ENCODE measurements at regions not wholly inside any gene's neighbourhood (a gene's known extent, or its start where the extent isn't known, plus 50 kb on each side); places are given as distances from the start of the nearest gene placed in this dataset.

DNA sequence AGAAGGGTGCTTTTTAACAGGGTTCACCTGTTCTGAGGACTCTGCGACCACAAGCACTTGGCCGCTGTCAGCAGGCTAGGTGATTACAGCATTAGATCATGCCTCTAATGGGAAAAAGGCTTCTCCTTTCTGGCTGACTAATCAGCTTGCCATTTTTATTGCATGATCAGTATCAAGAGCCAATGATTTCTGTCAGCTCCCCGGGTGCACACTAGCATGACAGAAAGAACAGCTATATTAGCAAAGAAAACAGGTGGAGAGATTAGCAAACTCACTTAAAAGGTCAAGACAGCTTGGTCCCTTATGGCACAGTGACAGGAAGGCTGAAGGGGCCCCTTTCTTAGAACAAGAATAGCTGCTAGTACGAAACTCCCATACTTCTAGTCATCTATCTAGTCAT, 170.0 kb downstream of the SMIM20 start:
- TF ChIP-seq, protein P1, sequence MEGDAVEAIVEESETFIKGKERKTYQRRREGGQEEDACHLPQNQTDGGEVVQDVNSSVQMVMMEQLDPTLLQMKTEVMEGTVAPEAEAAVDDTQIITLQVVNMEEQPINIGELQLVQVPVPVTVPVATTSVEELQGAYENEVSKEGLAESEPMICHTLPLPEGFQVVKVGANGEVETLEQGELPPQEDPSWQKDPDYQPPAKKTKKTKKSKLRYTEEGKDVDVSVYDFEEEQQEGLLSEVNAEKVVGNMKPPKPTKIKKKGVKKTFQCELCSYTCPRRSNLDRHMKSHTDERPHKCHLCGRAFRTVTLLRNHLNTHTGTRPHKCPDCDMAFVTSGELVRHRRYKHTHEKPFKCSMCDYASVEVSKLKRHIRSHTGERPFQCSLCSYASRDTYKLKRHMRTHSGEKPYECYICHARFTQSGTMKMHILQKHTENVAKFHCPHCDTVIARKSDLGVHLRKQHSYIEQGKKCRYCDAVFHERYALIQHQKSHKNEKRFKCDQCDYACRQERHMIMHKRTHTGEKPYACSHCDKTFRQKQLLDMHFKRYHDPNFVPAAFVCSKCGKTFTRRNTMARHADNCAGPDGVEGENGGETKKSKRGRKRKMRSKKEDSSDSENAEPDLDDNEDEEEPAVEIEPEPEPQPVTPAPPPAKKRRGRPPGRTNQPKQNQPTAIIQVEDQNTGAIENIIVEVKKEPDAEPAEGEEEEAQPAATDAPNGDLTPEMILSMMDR (IDR thresholded peaks at IDR 0.05; ENCODE audit: low read length), result no peak
- TF ChIP-seq EZH2 (IDR thresholded peaks at IDR 0.05; ENCODE audit: borderline replicate concordance, low read length), result no peak

All from OCI-LY1 (cell line).